Transverse colon (tissue), 4 donors: ENCODE measurements at regions not wholly inside any gene's neighbourhood (a gene's known extent, or its start where the extent isn't known, plus 50 kb on each side); places are given as distances from the start of the nearest gene placed in this dataset.

Experiments used
- DNase-seq: peaks from one replicate; pipeline ENCODE4 v3.0.0-alpha.2; 2019
- H3K27ac ChIP-seq, 4 donors: fragments of 200-600 bp; sonication (generic); 2 replicates each; pipeline ENCODE4 v1.5.1; 2016 to 2018; ENCODE audit warnings: inconsistent platforms in 4 of 4
- H3K27me3 ChIP-seq: fragments of 200-600 bp; sonication (generic); 2 replicates; pipeline ENCODE4 v1.5.1; 2017; ENCODE audit warnings: inconsistent platforms
- H3K36me3 ChIP-seq, 4 donors: fragments of 200-600 bp; sonication (generic); 2 replicates each; pipeline ENCODE4 v1.5.1; 2017 to 2019; ENCODE audit warnings: inconsistent platforms in 4 of 4
- H3K4me1 ChIP-seq, 4 donors: fragments of 200-600 bp; sonication (generic); 2 replicates each; pipeline ENCODE4 v1.5.1; 2017 to 2020; ENCODE audit warnings: inconsistent platforms in 4 of 4
- H3K4me3 ChIP-seq, 4 donors: fragments of 200-600 bp; sonication (generic); 1 replicate in 1 of 4; 2 replicates in 3 of 4; pipeline versions ENCODE4 v1.5.1 to v1.6.1; 2017 to 2019; ENCODE audit warnings: inconsistent platforms in 4 of 4
- H3K9me3 ChIP-seq, 2 donors: fragments of 200-600 bp; sonication (generic); 2 replicates each; pipeline ENCODE4 v1.5.1; 2017 to 2019; ENCODE audit warnings: inconsistent platforms in 2 of 2
- EP300 ChIP-seq: sonication (generic); formaldehyde crosslinking; IDR thresholded peaks from one replicate; pipeline ENCODE4 v1.6.1; 2017; ENCODE audit warnings: antibody characterized with exemption, low read depth
- POLR2A ChIP-seq: fragments of 450-650 bp; IDR thresholded peaks from one replicate; pipeline ENCODE4 v1.6.1; 2016; ENCODE audit warnings: antibody characterized with exemption, mild to moderate bottlenecking, moderate library complexity
- POLR2AphosphoS5 ChIP-seq, 3 donors: sonication (generic); formaldehyde crosslinking; IDR thresholded peaks; one replicate each; pipeline ENCODE4 v1.6.1; 2016; ENCODE audit warnings: antibody characterized with exemption in 3 of 3
- WGBS, 2 donors: methylation state at CpG; one replicate each; pipeline ENCODE4 v1.1.5; 2018; ENCODE audit warnings: low coverage in 1 of 2; 5-methylcytosine and 5-hydroxymethylcytosine counted together
- in situ Hi-C, 4 donors: fragments of 200-750 bp; cut with MboI; loops; one replicate each; pipeline versions ENCODE4 v1.15.0 to v1.15.1; 2017; ENCODE audit warnings: low sequenced_read_pairs in 3 of 4, low pct_ligation_motif_present in 1 of 4, low pct_unique_long_range_greater_than_20kb in 1 of 4
- intact Hi-C: fragments of 100-400 bp; cut with DNase I; formaldehyde crosslinking; loops from one replicate; pipeline ENCODE4 v1.15.1; 2023; ENCODE audit warnings: low total_unique reads
- TF ChIP-seq, protein P1 (sequence below), 5 experiments: fragments of 200-600 bp in 3 of 5; fragments of 450-650 bp in 2 of 5; sonication (generic) in 3 of 5; IDR thresholded peaks; 1 replicate in 2 of 5; 2 replicates in 3 of 5; pipeline ENCODE4 v1.5.1; 2016 to 2017; ENCODE audit warnings: antibody characterized with exemption in 5 of 5, inconsistent platforms in 3 of 5, mild to moderate bottlenecking in 2 of 5, moderate library complexity in 1 of 5

DNA sequence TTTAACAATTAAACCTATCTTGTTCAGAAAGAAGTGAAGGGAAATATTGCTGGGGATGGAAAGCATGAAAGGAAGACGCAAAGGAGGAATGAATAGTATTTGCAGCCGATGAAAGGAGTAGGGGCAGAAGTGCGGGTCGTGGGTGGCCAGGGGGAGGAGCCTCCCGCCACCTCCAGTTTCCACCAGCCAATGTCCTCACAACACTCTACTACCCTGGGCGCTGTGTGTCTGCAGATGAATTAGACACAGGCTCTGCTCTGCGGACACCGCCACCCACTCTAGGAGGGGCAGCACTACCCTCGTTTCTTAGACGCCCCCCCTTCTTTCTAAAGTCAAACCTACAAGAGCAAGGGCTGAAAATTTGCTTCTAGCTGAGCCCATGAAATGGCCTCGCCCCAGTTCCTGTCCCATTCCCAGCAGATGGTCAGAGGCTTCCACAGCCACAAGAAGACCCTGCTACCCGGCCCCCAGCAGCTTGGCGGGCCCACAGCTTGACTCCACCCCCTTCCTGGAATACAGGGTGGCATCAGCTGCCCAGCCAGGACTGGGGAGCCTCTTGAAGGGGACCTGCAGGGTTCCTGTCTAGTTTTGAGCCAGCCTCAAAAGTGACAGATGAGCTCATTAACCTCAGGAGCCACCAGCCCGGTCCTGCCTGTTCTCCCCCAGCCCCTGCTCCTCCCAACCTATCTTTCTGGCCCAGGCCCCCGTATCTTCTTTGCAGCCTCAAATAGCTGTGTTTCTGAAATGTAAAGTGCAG is 268.1 kb downstream of the BUD13 start:
- H3K27me3 ChIP-seq = peaks cover 33% of the 10 kb centered on the region
- no peak for TF ChIP-seq EP300
- no peak for TF ChIP-seq POLR2AphosphoS5 (IDR thresholded peaks at IDR 0.05)
- TF ChIP-seq, protein P1, sequence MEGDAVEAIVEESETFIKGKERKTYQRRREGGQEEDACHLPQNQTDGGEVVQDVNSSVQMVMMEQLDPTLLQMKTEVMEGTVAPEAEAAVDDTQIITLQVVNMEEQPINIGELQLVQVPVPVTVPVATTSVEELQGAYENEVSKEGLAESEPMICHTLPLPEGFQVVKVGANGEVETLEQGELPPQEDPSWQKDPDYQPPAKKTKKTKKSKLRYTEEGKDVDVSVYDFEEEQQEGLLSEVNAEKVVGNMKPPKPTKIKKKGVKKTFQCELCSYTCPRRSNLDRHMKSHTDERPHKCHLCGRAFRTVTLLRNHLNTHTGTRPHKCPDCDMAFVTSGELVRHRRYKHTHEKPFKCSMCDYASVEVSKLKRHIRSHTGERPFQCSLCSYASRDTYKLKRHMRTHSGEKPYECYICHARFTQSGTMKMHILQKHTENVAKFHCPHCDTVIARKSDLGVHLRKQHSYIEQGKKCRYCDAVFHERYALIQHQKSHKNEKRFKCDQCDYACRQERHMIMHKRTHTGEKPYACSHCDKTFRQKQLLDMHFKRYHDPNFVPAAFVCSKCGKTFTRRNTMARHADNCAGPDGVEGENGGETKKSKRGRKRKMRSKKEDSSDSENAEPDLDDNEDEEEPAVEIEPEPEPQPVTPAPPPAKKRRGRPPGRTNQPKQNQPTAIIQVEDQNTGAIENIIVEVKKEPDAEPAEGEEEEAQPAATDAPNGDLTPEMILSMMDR (IDR thresholded peaks at IDR 0.05) = no peak
- no peak for TF ChIP-seq POLR2A
- intact Hi-C loops = loop anchor here (2.0 to 5.0 kb wide), 2 partner anchors 50 to 1297 kb away; no protein-coding TSS in a partner anchor
- WGBS, 2 donors = 74 to 89% methylated on average over 3 to 15 of the region's 15 CpGs
- DNase-seq = no peak
- no peak overlapping the region for H3K4me3 ChIP-seq
- in situ Hi-C loops = no loop called here
- H3K4me1 ChIP-seq = no peaks in the 10 kb centered on the region
- no peaks in the 10 kb centered on the region for H3K36me3 ChIP-seq
- H3K9me3 ChIP-seq = no peaks in the 10 kb centered on the region
- no peak overlapping the region for H3K27ac ChIP-seq

DNA sequence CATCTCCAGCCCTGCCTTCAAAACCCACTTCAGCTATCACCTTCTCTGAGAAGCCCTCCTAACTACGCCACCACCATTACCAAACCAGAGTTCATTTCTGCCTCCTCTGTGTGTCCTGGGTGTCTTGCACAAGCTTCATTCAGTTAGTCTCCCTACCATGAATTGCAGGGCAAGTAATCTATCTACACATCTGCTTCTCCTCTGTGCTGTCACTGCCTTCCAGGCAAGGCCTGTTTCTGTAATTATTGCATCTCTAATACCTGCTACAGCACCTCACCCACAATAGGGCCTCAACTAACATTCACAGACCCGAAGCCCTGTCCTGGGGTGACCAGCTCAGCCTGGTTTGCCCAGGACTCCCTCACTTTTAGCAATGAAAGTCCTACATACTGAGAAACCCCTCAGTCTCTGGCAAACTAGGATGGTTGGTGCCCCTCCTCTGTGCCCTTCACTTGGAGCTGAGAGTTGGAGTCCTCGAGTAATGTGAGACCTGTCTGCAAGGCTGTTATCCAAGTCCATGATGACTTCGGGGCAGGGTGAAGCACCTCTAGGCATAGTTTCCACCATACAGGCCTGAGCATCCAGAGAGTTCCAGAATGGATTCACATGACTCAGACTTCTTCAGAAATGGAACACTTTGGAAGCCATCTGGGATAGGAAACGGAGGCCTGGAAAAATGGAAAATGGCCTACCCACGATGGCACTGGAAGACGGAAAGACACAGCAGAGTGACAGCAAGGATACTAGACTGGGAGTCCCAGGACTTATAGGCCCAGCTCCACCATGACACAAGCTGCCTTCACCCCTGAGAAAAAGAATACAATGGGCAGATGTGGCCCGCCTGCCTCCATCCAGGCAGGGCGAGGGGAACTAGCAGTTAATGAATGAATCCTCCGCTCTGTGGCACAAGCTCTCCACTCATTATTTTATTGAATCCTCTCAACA is 269.3 kb downstream of the BUD13 start:
- TF ChIP-seq EP300 = no peak
- TF ChIP-seq, protein P1 (IDR thresholded peaks at IDR 0.05) = no peak
- no peak for TF ChIP-seq POLR2A
- TF ChIP-seq POLR2AphosphoS5 (IDR thresholded peaks at IDR 0.05) = no peak
- Histone ChIP-seq H3K4me3 (no peak overlapping the region), H3K27me3 (peaks cover 40% of the 10 kb centered on the region), H3K36me3 (no peaks in the 10 kb centered on the region), H3K9me3 (no peaks in the 10 kb centered on the region), H3K27ac (no peak overlapping the region), H3K4me1 (peaks cover 0 to 3% (median 0%) of the 10 kb centered on the region in 4 donors)
- WGBS, 2 donors = 84 to 88% methylated on average over 5 to 10 of the region's 10 CpGs
- intact Hi-C loops (loop anchor here (2.0 kb wide), 1 partner anchor 49 kb away; no protein-coding TSS in a partner anchor), in situ Hi-C loops (no loop called here)
- no peak for DNase-seq

DNA sequence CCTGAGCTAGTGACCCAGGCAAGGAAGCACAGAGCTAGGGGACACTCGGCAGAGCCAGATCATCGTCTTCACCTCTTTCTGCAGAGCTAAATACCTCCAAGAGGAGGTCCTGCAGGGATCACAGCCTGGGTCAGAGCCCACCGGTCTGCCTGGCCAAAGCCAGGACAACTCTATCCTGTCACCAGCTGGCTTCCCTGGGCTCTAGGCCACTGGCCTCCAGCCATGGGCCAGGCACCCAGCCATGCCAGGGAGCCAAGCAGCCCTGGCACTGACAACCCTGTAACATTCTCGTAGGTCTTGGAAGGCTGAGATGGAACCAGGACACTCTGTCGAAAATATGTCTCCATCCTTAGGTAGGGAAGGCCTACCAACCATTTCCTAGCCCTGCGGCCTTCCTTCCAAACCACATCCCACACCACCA is 270.1 kb downstream of the BUD13 start:
- Histone ChIP-seq H3K4me3 (no peak overlapping the region), H3K4me1 (peaks cover 0 to 3% (median 0%) of the 10 kb centered on the region in 4 donors), H3K9me3 (no peaks in the 10 kb centered on the region), H3K36me3 (no peaks in the 10 kb centered on the region), H3K27me3 (peaks cover 37% of the 10 kb centered on the region), H3K27ac (no peak overlapping the region)
- intact Hi-C loops = no loop called here
- TF ChIP-seq POLR2AphosphoS5 (IDR thresholded peaks at IDR 0.05) = no peak
- no peak for TF ChIP-seq EP300
- TF ChIP-seq, protein P1 (IDR thresholded peaks at IDR 0.05) = no peak
- no peak for TF ChIP-seq POLR2A
- no peak for DNase-seq
- 85% methylated on average over 6 of the region's 6 CpGs; no CpG with 5 or more reads in 1 of the 2 donors for WGBS, 2 donors
- in situ Hi-C loops = no loop called here

DNA sequence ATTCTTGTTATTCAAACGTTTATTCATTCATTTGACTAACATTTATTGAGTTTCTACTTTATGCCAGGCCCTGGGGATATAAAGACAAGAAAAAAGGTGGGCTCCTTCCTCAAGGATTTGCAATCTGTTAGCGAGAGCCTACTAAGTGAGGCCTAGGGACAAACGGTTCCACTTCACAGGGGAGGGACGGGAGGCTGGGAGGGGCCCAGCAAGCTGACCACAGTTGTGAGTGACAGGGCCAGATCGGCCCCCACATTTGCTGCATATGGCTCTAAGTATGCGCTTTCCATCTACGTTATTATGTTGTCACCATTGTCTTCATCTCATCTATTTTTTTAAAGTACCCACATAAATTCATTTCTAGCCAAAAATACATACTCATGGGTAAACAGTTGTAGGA is 271.1 kb downstream of the BUD13 start:
- Histone ChIP-seq H3K36me3 (no peaks in the 10 kb centered on the region), H3K27me3 (peaks cover 29% of the 10 kb centered on the region), H3K4me1 (peaks cover 0 to 3% (median 0%) of the 10 kb centered on the region in 4 donors), H3K27ac (no peak overlapping the region), H3K9me3 (no peaks in the 10 kb centered on the region), H3K4me3 (no peak overlapping the region)
- TF ChIP-seq POLR2A (no peak), POLR2AphosphoS5 (IDR thresholded peaks at IDR 0.05) (no peak), EP300 (no peak)
- TF ChIP-seq, protein P1 (IDR thresholded peaks at IDR 0.05) = no peak
- in situ Hi-C loops (no loop called here), intact Hi-C loops (no loop called here)
- no peak for DNase-seq
- 69 to 71% methylated on average over 7 of the region's 7 CpGs for WGBS, 2 donors
